ENCODE measurements at regions not wholly inside any gene's neighbourhood (a gene's known extent, or its start where the extent isn't known, plus 50 kb on each side); places are given as distances from the start of the nearest gene placed in this dataset.

DNA sequence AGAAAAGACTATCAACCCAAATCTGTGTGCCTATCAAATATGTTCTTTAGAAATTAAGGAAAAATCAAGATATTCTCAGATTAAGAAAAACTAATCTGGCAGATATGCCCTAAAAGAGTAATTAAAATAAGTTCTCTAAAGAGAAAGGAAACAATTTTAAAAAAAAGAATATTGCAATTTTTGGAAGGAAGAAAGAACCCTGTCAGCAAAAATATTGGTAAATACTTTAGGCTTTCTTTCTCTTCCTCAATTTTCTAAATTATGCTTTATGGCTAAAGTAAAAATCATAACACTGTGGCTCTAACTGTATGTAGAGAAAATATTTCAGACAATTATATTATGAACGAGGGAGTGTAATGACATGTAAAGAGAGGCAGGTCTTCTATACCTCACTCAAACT, 691.3 kb upstream of the PTBP2 start:
- no peak overlapping the region for H3K4me2 ChIP-seq (replicated peaks; ENCODE audit: extremely low read depth, low read length, poor library complexity, severe bottlenecking)
- no peaks in the 10 kb centered on the region for H3K36me3 Mint-ChIP-seq
- H3K9me3 ChIP-seq (replicated peaks in 1 of 2; ENCODE audit: control insufficient read depth in 1 of 2, insufficient read depth in 1 of 2, low read length in 2 of 2), result peaks cover 15 to 19% of the 10 kb centered on the region in 2 donors
- H2AFZ ChIP-seq (ENCODE audit: insufficient read depth, low read depth, low read length, poor library complexity, severe bottlenecking), result no peak overlapping the region
- no peak overlapping the region for H3K27ac ChIP-seq (ENCODE audit: low read depth in 1 of 2, low read length in 2 of 2)
- no peak overlapping the region for H3K4me3 Mint-ChIP-seq
- no peaks in the 10 kb centered on the region for H3K4me1 Mint-ChIP-seq
- H3K27ac Mint-ChIP-seq, result no peak overlapping the region
- no CpG with 5 or more reads among the region's 1 CpG for WGBS (ENCODE audit: insufficient coverage)
- no peaks in the 10 kb centered on the region for H4K20me1 ChIP-seq (ENCODE audit: insufficient read depth, low read length)
- H3K9me3 Mint-ChIP-seq, result peaks cover 0 to 17% (median 9%) of the 10 kb centered on the region in 7 donors
- no peaks in the 10 kb centered on the region for H3K27me3 ChIP-seq (ENCODE audit: control insufficient read depth in 2 of 2, insufficient read depth in 2 of 2, low read length in 2 of 2)
- no peaks in the 10 kb centered on the region for H3K4me1 ChIP-seq (ENCODE audit: control insufficient read depth in 1 of 2, insufficient read depth in 2 of 2, low read length in 2 of 2)
- no peaks in the 10 kb centered on the region for H3K79me2 ChIP-seq (ENCODE audit: insufficient read depth, low read length)
- no peak overlapping the region for H3K4me3 ChIP-seq (replicated peaks in 1 of 3; ENCODE audit: low read depth in 2 of 3, low read length in 3 of 3)
- H3K27me3 Mint-ChIP-seq (ENCODE audit: low read depth in 3 of 3), result no peaks in the 10 kb centered on the region
- no peaks in the 10 kb centered on the region for H3K36me3 ChIP-seq (replicated peaks in 1 of 2; ENCODE audit: control insufficient read depth in 1 of 2, insufficient read depth in 2 of 2, low read length in 2 of 2)
- no peak overlapping the region for H3K9ac ChIP-seq (ENCODE audit: insufficient read depth, low read length, poor library complexity, severe bottlenecking)
- TF ChIP-seq, protein P1, sequence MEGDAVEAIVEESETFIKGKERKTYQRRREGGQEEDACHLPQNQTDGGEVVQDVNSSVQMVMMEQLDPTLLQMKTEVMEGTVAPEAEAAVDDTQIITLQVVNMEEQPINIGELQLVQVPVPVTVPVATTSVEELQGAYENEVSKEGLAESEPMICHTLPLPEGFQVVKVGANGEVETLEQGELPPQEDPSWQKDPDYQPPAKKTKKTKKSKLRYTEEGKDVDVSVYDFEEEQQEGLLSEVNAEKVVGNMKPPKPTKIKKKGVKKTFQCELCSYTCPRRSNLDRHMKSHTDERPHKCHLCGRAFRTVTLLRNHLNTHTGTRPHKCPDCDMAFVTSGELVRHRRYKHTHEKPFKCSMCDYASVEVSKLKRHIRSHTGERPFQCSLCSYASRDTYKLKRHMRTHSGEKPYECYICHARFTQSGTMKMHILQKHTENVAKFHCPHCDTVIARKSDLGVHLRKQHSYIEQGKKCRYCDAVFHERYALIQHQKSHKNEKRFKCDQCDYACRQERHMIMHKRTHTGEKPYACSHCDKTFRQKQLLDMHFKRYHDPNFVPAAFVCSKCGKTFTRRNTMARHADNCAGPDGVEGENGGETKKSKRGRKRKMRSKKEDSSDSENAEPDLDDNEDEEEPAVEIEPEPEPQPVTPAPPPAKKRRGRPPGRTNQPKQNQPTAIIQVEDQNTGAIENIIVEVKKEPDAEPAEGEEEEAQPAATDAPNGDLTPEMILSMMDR (IDR thresholded peaks at IDR 0.05), result no peak
- no peak for DNase-seq
- intact Hi-C loops (cut with micrococcal nuclease), result no loop called here

DNA sequence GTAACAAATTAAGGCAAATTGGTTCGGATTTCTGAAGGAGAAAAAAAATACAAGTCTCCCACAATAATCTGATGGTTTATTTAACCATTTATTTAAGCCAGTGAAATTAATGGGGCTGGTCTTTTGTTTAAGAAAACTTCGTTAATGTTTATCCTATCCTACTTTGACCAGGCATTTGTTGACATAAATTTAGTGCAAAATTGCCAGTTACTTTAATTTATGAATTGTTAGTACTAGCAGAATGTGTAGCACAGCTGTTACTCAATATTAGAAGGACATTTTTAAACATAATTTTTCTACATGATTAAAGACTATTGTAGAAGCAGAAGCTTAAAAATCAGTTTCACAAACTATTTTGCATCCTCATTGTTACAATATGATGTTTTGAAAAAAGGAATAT, 687.6 kb upstream of the PTBP2 start:
- TF ChIP-seq, protein P1 (IDR thresholded peaks at IDR 0.05), result no peak
- Histone ChIP-seq H3K4me2 (replicated peaks; ENCODE audit: extremely low read depth, low read length, poor library complexity, severe bottlenecking) (no peak overlapping the region), H2AFZ (ENCODE audit: insufficient read depth, low read depth, low read length, poor library complexity, severe bottlenecking) (no peak overlapping the region), H3K27me3 (ENCODE audit: control insufficient read depth in 2 of 2, insufficient read depth in 2 of 2, low read length in 2 of 2) (no peaks in the 10 kb centered on the region), H3K4me3 (replicated peaks in 1 of 3; ENCODE audit: low read depth in 2 of 3, low read length in 3 of 3) (no peak overlapping the region), H4K20me1 (ENCODE audit: insufficient read depth, low read length) (no peaks in the 10 kb centered on the region), H3K27ac (ENCODE audit: low read depth in 1 of 2, low read length in 2 of 2) (no peak overlapping the region), H3K9ac (ENCODE audit: insufficient read depth, low read length, poor library complexity, severe bottlenecking) (no peak overlapping the region), H3K9me3 (replicated peaks in 1 of 2; ENCODE audit: control insufficient read depth in 1 of 2, insufficient read depth in 1 of 2, low read length in 2 of 2) (peaks cover 3 to 6% of the 10 kb centered on the region in 2 donors), H3K79me2 (ENCODE audit: insufficient read depth, low read length) (no peaks in the 10 kb centered on the region), H3K36me3 (replicated peaks in 1 of 2; ENCODE audit: control insufficient read depth in 1 of 2, insufficient read depth in 2 of 2, low read length in 2 of 2) (no peaks in the 10 kb centered on the region), H3K4me1 (ENCODE audit: control insufficient read depth in 1 of 2, insufficient read depth in 2 of 2, low read length in 2 of 2) (no peaks in the 10 kb centered on the region)
- no peak for DNase-seq
- H3K36me3 Mint-ChIP-seq, result no peaks in the 10 kb centered on the region
- intact Hi-C loops (cut with micrococcal nuclease), result no loop called here
- H3K27me3 Mint-ChIP-seq (ENCODE audit: low read depth in 3 of 3), result no peaks in the 10 kb centered on the region
- H3K4me3 Mint-ChIP-seq, result no peak overlapping the region
- peaks cover 0 to 9% (median 2%) of the 10 kb centered on the region in 7 donors for H3K9me3 Mint-ChIP-seq
- H3K27ac Mint-ChIP-seq, result no peak overlapping the region
- no peaks in the 10 kb centered on the region for H3K4me1 Mint-ChIP-seq
- WGBS (ENCODE audit: insufficient coverage), result no CpG with 5 or more reads among the region's 2 CpGs

All from CD14-positive monocyte (primary cell).